ENCODE measurements at regions not wholly inside any gene's neighbourhood (a gene's known extent, or its start where the extent isn't known, plus 50 kb on each side); places are given as distances from the start of the nearest gene placed in this dataset.
"Not testable (repeated sequence)": the region's sequence is repeated elsewhere in the genome, so short reads cannot be mapped to it uniquely, and the experiment has no call there.

- no peak for TF ChIP-seq CTCF (conservative IDR thresholded peaks at IDR 0.05; ENCODE audit: control insufficient read depth, insufficient read depth, low read depth, low read length)
- H3K4me3 ChIP-seq (ENCODE audit: control insufficient read depth, low read depth, low read length): no peak overlapping the region
- no peak for DNase-seq (ENCODE audit: low read depth)
Measured at GRCh38 chr1:95659588-95659987, 425.6 kb downstream of the RWDD3 start.

- TF ChIP-seq CTCF (conservative IDR thresholded peaks at IDR 0.05; ENCODE audit: control insufficient read depth, insufficient read depth, low read depth, low read length): no peak
- DNase-seq (ENCODE audit: low read depth): no peak
- no peak overlapping the region for H3K4me3 ChIP-seq (ENCODE audit: control insufficient read depth, low read depth, low read length)
Measured at GRCh38 chr1:95660736-95661135, 426.7 kb downstream of the RWDD3 start.

- H3K4me3 ChIP-seq (ENCODE audit: control insufficient read depth, low read depth, low read length); DNase-seq (ENCODE audit: low read depth): not testable (repeated sequence)
Measured at GRCh38 chr1:95663530-95663929, 429.5 kb downstream of the RWDD3 start.

DNA sequence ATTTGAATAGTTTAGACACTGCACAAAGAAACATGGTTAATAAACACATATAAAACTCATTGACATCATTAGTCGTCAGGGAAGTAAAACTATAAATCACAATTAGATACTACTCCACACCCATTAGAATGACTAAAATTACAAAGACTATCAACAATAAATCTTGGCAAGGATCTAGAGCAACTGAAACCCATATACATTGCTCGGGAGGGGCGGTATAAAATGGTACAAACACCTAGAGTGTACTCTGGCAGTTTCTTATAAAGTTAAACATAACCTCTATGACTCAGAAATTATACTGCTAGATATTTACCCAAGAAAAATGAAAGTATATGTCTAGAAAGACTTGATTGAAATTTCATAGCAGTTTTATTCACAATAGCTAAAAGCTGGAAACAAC is 434.2 kb downstream of the RWDD3 start:
- no peak overlapping the region for H3K4me3 ChIP-seq (ENCODE audit: control insufficient read depth, low read depth, low read length)
- no peak for DNase-seq (ENCODE audit: low read depth)
- no peak for TF ChIP-seq CTCF (conservative IDR thresholded peaks at IDR 0.05; ENCODE audit: control insufficient read depth, insufficient read depth, low read depth, low read length)

- not testable (repeated sequence) for DNase-seq (ENCODE audit: low read depth); H3K4me3 ChIP-seq (ENCODE audit: control insufficient read depth, low read depth, low read length)
Measured at GRCh38 chr1:95669638-95670037, 435.6 kb downstream of the RWDD3 start.

GRCh38 chr1:95671098-95671497 is 437.1 kb downstream of the RWDD3 start:
- no peak for TF ChIP-seq CTCF (conservative IDR thresholded peaks at IDR 0.05; ENCODE audit: control insufficient read depth, insufficient read depth, low read depth, low read length)
- DNase-seq (ENCODE audit: low read depth): no peak
- no peak overlapping the region for H3K4me3 ChIP-seq (ENCODE audit: control insufficient read depth, low read depth, low read length)

- H3K4me3 ChIP-seq (ENCODE audit: control insufficient read depth, low read depth, low read length): no peak overlapping the region
- TF ChIP-seq CTCF (conservative IDR thresholded peaks at IDR 0.05; ENCODE audit: control insufficient read depth, insufficient read depth, low read depth, low read length): no peak
- DNase-seq (ENCODE audit: low read depth): no peak
Measured at GRCh38 chr1:95679262-95679661, 445.3 kb downstream of the RWDD3 start.

- H3K4me3 ChIP-seq (ENCODE audit: control insufficient read depth, low read depth, low read length): no peak overlapping the region
- no peak for TF ChIP-seq CTCF (conservative IDR thresholded peaks at IDR 0.05; ENCODE audit: control insufficient read depth, insufficient read depth, low read depth, low read length)
- no peak for DNase-seq (ENCODE audit: low read depth)
Measured at GRCh38 chr1:95685081-95685480, 451.1 kb downstream of the RWDD3 start.

Measured in fibroblast of mammary gland (primary cell).